SK-N-SH (cell line): ENCODE measurements at regions not wholly inside any gene's neighbourhood (a gene's known extent, or its start where the extent isn't known, plus 50 kb on each side); places are given as distances from the start of the nearest gene placed in this dataset.
A peak's percentile ranks its signal among the peaks of the same experiment; 100 is the strongest.

Experiments
- CTCF ChIA-PET: fragments of 300-600, 350-600 bp; formaldehyde crosslinking; extraction: SDS; loops from one replicate; lab custom pipeline; 2021; lab: Yijun Ruan, JAX
- POLR2A ChIA-PET: fragments of 350-600 bp; sonication (Branson Sonifier 250); formaldehyde crosslinking; extraction: SDS; loops from one replicate; lab custom pipeline; 2020; ENCODE audit warnings: antibody characterized with exemption, inconsistent platforms; lab: Yijun Ruan, JAX
- DNase-seq: peaks from one replicate; pipeline ENCODE4 v3.0.0; 2012
- H2AFZ ChIP-seq: fragments of 200-600 bp; sonication (generic); 2 replicates; pipeline ENCODE4 v1.8.1; 2016; ENCODE audit warnings: antibody characterized with exemption, mild to moderate bottlenecking, low read depth
- H3F3A ChIP-seq: fragments of 200-600 bp; sonication (generic); replicated peaks from 2 replicates; pipeline ENCODE3; 2016; ENCODE audit warnings: antibody characterized with exemption, mild to moderate bottlenecking; ENCODE audit not compliant: insufficient read depth
- H3K27ac ChIP-seq, 2 experiments: fragments of 200-500 bp in 1 of 2; fragments of 200-600 bp in 1 of 2; sonication (Bioruptor generic) in 1 of 2; sonication (generic), shearing (Covaris generic) in 1 of 2; 2 replicates each; pipeline versions ENCODE4 v1.5.1 to v1.6.1; 2014 to 2016; ENCODE audit warnings: low read depth in 2 of 2, inconsistent platforms in 1 of 2, low read length in 1 of 2, mild to moderate bottlenecking in 1 of 2, mixed read lengths in 1 of 2
- H3K27me3 ChIP-seq: fragments of 200-600 bp; sonication (generic), shearing (Covaris generic); 2 replicates; pipeline ENCODE4 v1.6.1; 2016; ENCODE audit warnings: mixed run types; ENCODE audit not compliant: insufficient read depth
- H3K36me3 ChIP-seq, 2 experiments: fragments of 200-500 bp in 1 of 2; fragments of 200-600 bp in 1 of 2; sonication (Bioruptor generic) in 1 of 2; sonication (generic) in 1 of 2; replicated peaks in 1 of 2; 2 replicates each; pipeline versions ENCODE3 to v1.5.1; 2014 to 2016; ENCODE audit warnings: low read length in 1 of 2, mild to moderate bottlenecking in 1 of 2; ENCODE audit not compliant: insufficient read depth in 2 of 2, control insufficient read depth in 1 of 2
- H3K4me1 ChIP-seq, 2 experiments: fragments of 200-500 bp in 1 of 2; fragments of 200-600 bp in 1 of 2; sonication (Bioruptor generic) in 1 of 2; sonication (generic), shearing (Covaris generic) in 1 of 2; 2 replicates each; pipeline versions ENCODE4 v1.5.1 to v1.6.1; 2014 to 2016; ENCODE audit warnings: low read depth in 1 of 2, low read length in 1 of 2, mixed run types in 1 of 2; ENCODE audit not compliant: insufficient read depth in 2 of 2, control insufficient read depth in 1 of 2
- H3K4me2 ChIP-seq: fragments of 200-600 bp; sonication (generic), shearing (Covaris generic); 2 replicates; pipeline ENCODE4 v1.6.1; 2017; ENCODE audit warnings: mixed run types
- H3K4me3 ChIP-seq, 2 experiments: fragments of 200-500 bp in 1 of 2; fragments of 200-600 bp in 1 of 2; sonication (Bioruptor generic) in 1 of 2; sonication (generic), shearing (Covaris generic) in 1 of 2; 2 replicates each; pipeline versions ENCODE4 v1.5.1 to v1.8.1; 2014 to 2016; ENCODE audit warnings: low read depth in 2 of 2, inconsistent platforms in 1 of 2, low read length in 1 of 2, mild to moderate bottlenecking in 1 of 2, mixed read lengths in 1 of 2, moderate library complexity in 1 of 2
- H3K79me2 ChIP-seq: fragments of 200-600 bp; sonication (generic); 2 replicates; pipeline ENCODE4 v1.8.1; 2017; ENCODE audit warnings: mild to moderate bottlenecking; ENCODE audit not compliant: insufficient read depth
- H3K9ac ChIP-seq: fragments of 200-600 bp; sonication (generic); 2 replicates; pipeline ENCODE4 v1.6.1; 2017; ENCODE audit warnings: mixed run types
- H3K9me2 ChIP-seq: fragments of 200-600 bp; sonication (generic); 2 replicates; pipeline ENCODE4 v1.6.1; 2017; ENCODE audit warnings: mixed run types
- H3K9me3 ChIP-seq: fragments of 200-600 bp; sonication (generic); 2 replicates; pipeline ENCODE4 v1.6.1; 2017; ENCODE audit warnings: mixed run types, mild to moderate bottlenecking, moderate library complexity
- H4K20me1 ChIP-seq: fragments of 200-600 bp; sonication (generic); 2 replicates; pipeline ENCODE4 v1.6.1; 2017; ENCODE audit warnings: mild to moderate bottlenecking, mixed run types; ENCODE audit not compliant: insufficient read depth
- CTCF ChIP-seq: fragments of 200-600 bp; sonication (generic); IDR thresholded peaks from 2 replicates; pipeline ENCODE4 v1.6.1; 2017; ENCODE audit warnings: antibody characterized with exemption, mild to moderate bottlenecking, moderate library complexity
- EP300 ChIP-seq, 2 experiments: IDR thresholded peaks; 2 replicates each; pipeline versions ENCODE4 v1.4.0 to v1.6.1; 2012; ENCODE audit warnings: borderline replicate concordance in 1 of 2, low read depth in 1 of 2, low read length in 1 of 2
- EZH2phosphoT487 ChIP-seq: fragments of 200-600 bp; sonication (generic); IDR thresholded peaks from 2 replicates; pipeline ENCODE4 v1.6.1; 2017; ENCODE audit warnings: low read depth, mixed run types, mild to moderate bottlenecking, antibody characterized with exemption, moderate library complexity, borderline replicate concordance
- FOSL2 ChIP-seq: IDR thresholded peaks from 2 replicates; pipeline ENCODE4 v1.4.0; 2012; ENCODE audit warnings: low read depth, mild to moderate bottlenecking, moderate library complexity, borderline replicate concordance
- FOXJ3 ChIP-seq: sonication (generic); formaldehyde crosslinking; IDR thresholded peaks from 2 replicates; pipeline ENCODE4 v1.5.1; 2020; ENCODE audit warnings: mild to moderate bottlenecking, missing genetic modification reagents
- FOXM1 ChIP-seq: IDR thresholded peaks from 2 replicates; pipeline ENCODE4 v1.4.0; 2012; ENCODE audit warnings: low read depth, mild to moderate bottlenecking
- MAX ChIP-seq: IDR thresholded peaks from 2 replicates; pipeline ENCODE4 v1.4.0; 2012; ENCODE audit warnings: low read depth
- NFIC ChIP-seq: IDR thresholded peaks from 2 replicates; pipeline ENCODE4 v1.4.0; 2012; ENCODE audit warnings: borderline replicate concordance
- PBX3 ChIP-seq: IDR thresholded peaks from 2 replicates; pipeline ENCODE4; 2012
- REST ChIP-seq: IDR thresholded peaks from 2 replicates; pipeline ENCODE4 v1.6.1; 2012; ENCODE audit warnings: mild to moderate bottlenecking, low read depth, low read length, moderate library complexity
- RFX5 ChIP-seq: IDR thresholded peaks from 2 replicates; pipeline ENCODE4 v1.6.1; 2012; ENCODE audit warnings: mild to moderate bottlenecking, improper control_type of control experiment, low read length
- SIN3A ChIP-seq: IDR thresholded peaks from 2 replicates; pipeline ENCODE4 v1.6.1; 2012; ENCODE audit warnings: low read depth, mild to moderate bottlenecking, low read length, moderate library complexity, borderline replicate concordance
- SMC3 ChIP-seq: IDR thresholded peaks from 2 replicates; pipeline ENCODE4 v1.6.1; 2012; ENCODE audit warnings: low read depth, low read length, improper control_type of control experiment
- TAF1 ChIP-seq: IDR thresholded peaks from 2 replicates; pipeline ENCODE4 v1.6.1; 2012; ENCODE audit warnings: low read depth, mild to moderate bottlenecking, low read length, moderate library complexity, borderline replicate concordance
- TCF12 ChIP-seq: IDR thresholded peaks from 2 replicates; pipeline ENCODE4 v1.4.0; 2012
- USF1 ChIP-seq: IDR thresholded peaks from 2 replicates; pipeline ENCODE4 v1.4.0; 2012; ENCODE audit warnings: low read depth, borderline replicate concordance
- USF2 ChIP-seq: fragments of 150-350 bp; IDR thresholded peaks from 2 replicates; pipeline ENCODE4 v1.6.1; 2017; ENCODE audit warnings: antibody characterized with exemption, low read length, low read depth, borderline replicate concordance
- YY1 ChIP-seq: IDR thresholded peaks from 2 replicates; pipeline ENCODE4 v1.4.0; 2012; ENCODE audit warnings: low read depth, mild to moderate bottlenecking
- WGBS: methylation state at CpG from one replicate; pipeline ENCODE4 v1.1.6; 2017; ENCODE audit warnings: low lambda C conversion rate; 5-methylcytosine and 5-hydroxymethylcytosine counted together

GRCh38 chr9:96048104-96048955 lies 172.8 kb downstream of the ERCC6L2 start:
- H3K27me3 ChIP-seq = peaks cover 9% of the 10 kb centered on the region; the same call in 1 of the 2 replicates
- H3K9me2 ChIP-seq = no peaks in the 10 kb centered on the region
- no peaks in the 10 kb centered on the region for H3F3A ChIP-seq
- H4K20me1 ChIP-seq = no peaks in the 10 kb centered on the region
- peak; percentile 48 for DNase-seq
- no peaks in the 10 kb centered on the region; a peak in 1 of 4 replicates for H3K4me1 ChIP-seq
- no peaks in the 10 kb centered on the region for H3K36me3 ChIP-seq
- H3K4me2 ChIP-seq = no peak overlapping the region
- 74% methylated on average over 22 of the region's 24 CpGs for WGBS
- no peaks in the 10 kb centered on the region for H3K79me2 ChIP-seq
- H3K9me3 ChIP-seq = no peaks in the 10 kb centered on the region
- TF ChIP-seq MAX (no peak), REST (no peak), SMC3 (no peak), FOXJ3 (CRISPR knock-in tag) (no peak), YY1 (no peak), FOSL2 (no peak), USF1 (no peak), EP300 (IDR thresholded peaks at IDR 0.05; ENCODE audit: borderline replicate concordance in 1 of 2, low read depth in 1 of 2, low read length in 1 of 2) (no peak), NFIC (no peak), TAF1 (no peak), EZH2phosphoT487 (no peak), FOXM1 (no peak), USF2 (no peak), TCF12 (no peak), RFX5 (no peak), CTCF (no peak), SIN3A (no peak), PBX3 (no peak)
- POLR2A ChIA-PET = no interaction called here
- H3K9ac ChIP-seq = no peak overlapping the region
- CTCF ChIA-PET = interaction anchor here (1.5 kb wide), 1 partner anchor 22 kb away, joined by 3 read pairs; no protein-coding TSS in a partner anchor
- H3K27ac ChIP-seq = no peak overlapping the region
- no peak overlapping the region for H2AFZ ChIP-seq
- H3K4me3 ChIP-seq = no peak overlapping the region
